ENCODE measurements at regions not wholly inside any gene's neighbourhood (a gene's known extent, or its start where the extent isn't known, plus 50 kb on each side); places are given as distances from the start of the nearest gene placed in this dataset.

- Histone ChIP-seq H3K27me3 (ENCODE audit: low read depth, low read length) (no peaks in the 10 kb centered on the region), H3K4me1 (ENCODE audit: control insufficient read depth in 1 of 2, insufficient read depth in 2 of 2, low read length in 2 of 2) (no peaks in the 10 kb centered on the region), H3K4me3 (ENCODE audit: low read depth in 1 of 2, low read length in 2 of 2) (no peak overlapping the region), H3K27ac (ENCODE audit: low read length) (no peak overlapping the region), H3K9me3 (ENCODE audit: control insufficient read depth in 1 of 2, low read length in 2 of 2) (no peaks in the 10 kb centered on the region), H3K36me3 (ENCODE audit: control insufficient read depth in 1 of 2, insufficient read depth in 2 of 2, low read length in 2 of 2) (no peaks in the 10 kb centered on the region)
These were observed 565.3 kb upstream of the SALL3 start for GRCh38 chr18:78414302-78414701.

- Histone ChIP-seq H3K4me3 (ENCODE audit: low read depth in 1 of 2, low read length in 2 of 2) (no peak overlapping the region), H3K27ac (ENCODE audit: low read length) (no peak overlapping the region), H3K27me3 (ENCODE audit: low read depth, low read length) (no peaks in the 10 kb centered on the region), H3K9me3 (ENCODE audit: control insufficient read depth in 1 of 2, low read length in 2 of 2) (no peaks in the 10 kb centered on the region), H3K36me3 (ENCODE audit: control insufficient read depth in 1 of 2, insufficient read depth in 2 of 2, low read length in 2 of 2) (no peaks in the 10 kb centered on the region), H3K4me1 (ENCODE audit: control insufficient read depth in 1 of 2, insufficient read depth in 2 of 2, low read length in 2 of 2) (no peaks in the 10 kb centered on the region)
These were observed 562.8 kb upstream of the SALL3 start for GRCh38 chr18:78416853-78417252.

- Histone ChIP-seq H3K27ac (ENCODE audit: low read length) (no peak overlapping the region), H3K36me3 (ENCODE audit: control insufficient read depth in 1 of 2, insufficient read depth in 2 of 2, low read length in 2 of 2) (no peaks in the 10 kb centered on the region), H3K4me1 (ENCODE audit: control insufficient read depth in 1 of 2, insufficient read depth in 2 of 2, low read length in 2 of 2) (no peaks in the 10 kb centered on the region), H3K4me3 (ENCODE audit: low read depth in 1 of 2, low read length in 2 of 2) (no peak overlapping the region), H3K27me3 (ENCODE audit: low read depth, low read length) (no peaks in the 10 kb centered on the region), H3K9me3 (ENCODE audit: control insufficient read depth in 1 of 2, low read length in 2 of 2) (no peaks in the 10 kb centered on the region)
These were observed 561.2 kb upstream of the SALL3 start for GRCh38 chr18:78418379-78418778.

- H3K9me3 ChIP-seq (ENCODE audit: control insufficient read depth in 1 of 2, low read length in 2 of 2) = no peaks in the 10 kb centered on the region
- no peaks in the 10 kb centered on the region for H3K27me3 ChIP-seq (ENCODE audit: low read depth, low read length)
- H3K27ac ChIP-seq (ENCODE audit: low read length) = no peak overlapping the region
- no peak overlapping the region for H3K4me3 ChIP-seq (ENCODE audit: low read depth in 1 of 2, low read length in 2 of 2)
- no peaks in the 10 kb centered on the region for H3K4me1 ChIP-seq (ENCODE audit: control insufficient read depth in 1 of 2, insufficient read depth in 2 of 2, low read length in 2 of 2)
- H3K36me3 ChIP-seq (ENCODE audit: control insufficient read depth in 1 of 2, insufficient read depth in 2 of 2, low read length in 2 of 2) = no peaks in the 10 kb centered on the region
These were observed 560.4 kb upstream of the SALL3 start for GRCh38 chr18:78419171-78419570.

GRCh38 chr18:78420116-78420515, 559.5 kb upstream of the SALL3 start:
- no peak overlapping the region for H3K27ac ChIP-seq (ENCODE audit: low read length)
- H3K9me3 ChIP-seq (ENCODE audit: control insufficient read depth in 1 of 2, low read length in 2 of 2) = no peaks in the 10 kb centered on the region
- no peaks in the 10 kb centered on the region for H3K27me3 ChIP-seq (ENCODE audit: low read depth, low read length)
- H3K4me3 ChIP-seq (ENCODE audit: low read depth in 1 of 2, low read length in 2 of 2) = no peak overlapping the region
- H3K36me3 ChIP-seq (ENCODE audit: control insufficient read depth in 1 of 2, insufficient read depth in 2 of 2, low read length in 2 of 2) = no peaks in the 10 kb centered on the region
- H3K4me1 ChIP-seq (ENCODE audit: control insufficient read depth in 1 of 2, insufficient read depth in 2 of 2, low read length in 2 of 2) = no peaks in the 10 kb centered on the region

GRCh38 chr18:78421392-78421791, 558.2 kb upstream of the SALL3 start:
- no peaks in the 10 kb centered on the region for H3K27me3 ChIP-seq (ENCODE audit: low read depth, low read length)
- H3K27ac ChIP-seq (ENCODE audit: low read length) = no peak overlapping the region

GRCh38 chr18:78422336-78422735, 557.3 kb upstream of the SALL3 start:
- no peaks in the 10 kb centered on the region for H3K4me1 ChIP-seq (ENCODE audit: control insufficient read depth in 1 of 2, insufficient read depth in 2 of 2, low read length in 2 of 2)

More at GRCh38 chr18:78421392-78421791, 558.2 kb upstream of the SALL3 start:
- H3K36me3 ChIP-seq (ENCODE audit: control insufficient read depth in 1 of 2, insufficient read depth in 2 of 2, low read length in 2 of 2) = no peaks in the 10 kb centered on the region
- no peaks in the 10 kb centered on the region for H3K4me1 ChIP-seq (ENCODE audit: control insufficient read depth in 1 of 2, insufficient read depth in 2 of 2, low read length in 2 of 2)
- no peak overlapping the region for H3K4me3 ChIP-seq (ENCODE audit: low read depth in 1 of 2, low read length in 2 of 2)
- H3K9me3 ChIP-seq (ENCODE audit: control insufficient read depth in 1 of 2, low read length in 2 of 2) = no peaks in the 10 kb centered on the region

GRCh38 chr18:78423811-78424210, 555.8 kb upstream of the SALL3 start:
- Histone ChIP-seq H3K36me3 (ENCODE audit: control insufficient read depth in 1 of 2, insufficient read depth in 2 of 2, low read length in 2 of 2) (no peaks in the 10 kb centered on the region), H3K4me1 (ENCODE audit: control insufficient read depth in 1 of 2, insufficient read depth in 2 of 2, low read length in 2 of 2) (no peaks in the 10 kb centered on the region), H3K9me3 (ENCODE audit: control insufficient read depth in 1 of 2, low read length in 2 of 2) (no peaks in the 10 kb centered on the region), H3K27me3 (ENCODE audit: low read depth, low read length) (no peaks in the 10 kb centered on the region), H3K27ac (ENCODE audit: low read length) (no peak overlapping the region), H3K4me3 (ENCODE audit: low read depth in 1 of 2, low read length in 2 of 2) (no peak overlapping the region)

More at GRCh38 chr18:78422336-78422735, 557.3 kb upstream of the SALL3 start:
- H3K27me3 ChIP-seq (ENCODE audit: low read depth, low read length) = no peaks in the 10 kb centered on the region
- no peak overlapping the region for H3K4me3 ChIP-seq (ENCODE audit: low read depth in 1 of 2, low read length in 2 of 2)
- no peaks in the 10 kb centered on the region for H3K36me3 ChIP-seq (ENCODE audit: control insufficient read depth in 1 of 2, insufficient read depth in 2 of 2, low read length in 2 of 2)
- H3K27ac ChIP-seq (ENCODE audit: low read length) = no peak overlapping the region
- no peaks in the 10 kb centered on the region for H3K9me3 ChIP-seq (ENCODE audit: control insufficient read depth in 1 of 2, low read length in 2 of 2)

GRCh38 chr18:78424403-78425018, 555.1 kb upstream of the SALL3 start:
- Histone ChIP-seq H3K4me1 (ENCODE audit: control insufficient read depth in 1 of 2, insufficient read depth in 2 of 2, low read length in 2 of 2) (no peaks in the 10 kb centered on the region), H3K36me3 (ENCODE audit: control insufficient read depth in 1 of 2, insufficient read depth in 2 of 2, low read length in 2 of 2) (no peaks in the 10 kb centered on the region), H3K4me3 (ENCODE audit: low read depth in 1 of 2, low read length in 2 of 2) (no peak overlapping the region), H3K9me3 (ENCODE audit: control insufficient read depth in 1 of 2, low read length in 2 of 2) (no peaks in the 10 kb centered on the region), H3K27ac (ENCODE audit: low read length) (no peak overlapping the region), H3K27me3 (ENCODE audit: low read depth, low read length) (no peaks in the 10 kb centered on the region)

GRCh38 chr18:78425019-78425412, 554.6 kb upstream of the SALL3 start:
- H3K9me3 ChIP-seq (ENCODE audit: control insufficient read depth in 1 of 2, low read length in 2 of 2) = no peaks in the 10 kb centered on the region
- no peak overlapping the region for H3K27ac ChIP-seq (ENCODE audit: low read length)
- H3K4me1 ChIP-seq (ENCODE audit: control insufficient read depth in 1 of 2, insufficient read depth in 2 of 2, low read length in 2 of 2) = no peaks in the 10 kb centered on the region
- H3K4me3 ChIP-seq (ENCODE audit: low read depth in 1 of 2, low read length in 2 of 2) = no peak overlapping the region
- H3K36me3 ChIP-seq (ENCODE audit: control insufficient read depth in 1 of 2, insufficient read depth in 2 of 2, low read length in 2 of 2) = no peaks in the 10 kb centered on the region
- no peaks in the 10 kb centered on the region for H3K27me3 ChIP-seq (ENCODE audit: low read depth, low read length)

GRCh38 chr18:78427081-78427480, 552.5 kb upstream of the SALL3 start:
- Histone ChIP-seq H3K36me3 (ENCODE audit: control insufficient read depth in 1 of 2, insufficient read depth in 2 of 2, low read length in 2 of 2) (no peaks in the 10 kb centered on the region), H3K9me3 (ENCODE audit: control insufficient read depth in 1 of 2, low read length in 2 of 2) (no peaks in the 10 kb centered on the region), H3K27me3 (ENCODE audit: low read depth, low read length) (no peaks in the 10 kb centered on the region), H3K4me3 (ENCODE audit: low read depth in 1 of 2, low read length in 2 of 2) (no peak overlapping the region), H3K4me1 (ENCODE audit: control insufficient read depth in 1 of 2, insufficient read depth in 2 of 2, low read length in 2 of 2) (no peaks in the 10 kb centered on the region), H3K27ac (ENCODE audit: low read length) (no peak overlapping the region)
